HL-60 (cell line): ENCODE measurements at regions not wholly inside any gene's neighbourhood (a gene's known extent, or its start where the extent isn't known, plus 50 kb on each side); places are given as distances from the start of the nearest gene placed in this dataset.

Experiments used
- POLR2AphosphoS5 ChIP-seq: IDR thresholded peaks from 2 replicates; pipeline ENCODE4 v1.6.1; 2012; ENCODE audit warnings: low read depth
- TF ChIP-seq, protein P1 (sequence below): IDR thresholded peaks from 2 replicates; pipeline ENCODE4 v1.6.1; 2012; ENCODE audit warnings: low read depth; ENCODE audit not compliant: insufficient replicate concordance
- TF ChIP-seq, protein P2 (sequence below): IDR thresholded peaks from one replicate; pipeline ENCODE4 v1.5.1; 2011; ENCODE audit warnings: low read length, control low read depth, inconsistent platforms; ENCODE audit not compliant: insufficient read depth

DNA sequence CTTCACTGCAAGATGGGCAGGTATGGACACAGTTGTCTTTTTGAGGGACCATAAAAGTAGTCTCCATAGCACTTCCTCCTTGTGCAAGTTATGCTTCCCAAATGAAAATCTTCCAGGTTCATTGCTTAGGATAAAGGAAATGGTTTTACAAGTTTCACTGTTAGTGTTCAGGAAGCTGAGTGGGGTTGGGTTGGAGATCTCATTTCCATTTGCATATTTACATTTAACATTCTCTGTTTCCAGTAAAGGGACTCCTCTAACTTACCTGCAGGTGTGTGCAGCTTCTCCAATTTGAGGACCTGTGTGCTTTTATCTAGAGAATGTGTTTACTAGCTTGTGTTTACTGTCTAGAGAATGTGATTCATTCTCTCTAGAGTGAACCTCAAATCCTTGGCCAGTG, 141.3 kb upstream of the POU2AF2 start:
- TF ChIP-seq, protein P1, sequence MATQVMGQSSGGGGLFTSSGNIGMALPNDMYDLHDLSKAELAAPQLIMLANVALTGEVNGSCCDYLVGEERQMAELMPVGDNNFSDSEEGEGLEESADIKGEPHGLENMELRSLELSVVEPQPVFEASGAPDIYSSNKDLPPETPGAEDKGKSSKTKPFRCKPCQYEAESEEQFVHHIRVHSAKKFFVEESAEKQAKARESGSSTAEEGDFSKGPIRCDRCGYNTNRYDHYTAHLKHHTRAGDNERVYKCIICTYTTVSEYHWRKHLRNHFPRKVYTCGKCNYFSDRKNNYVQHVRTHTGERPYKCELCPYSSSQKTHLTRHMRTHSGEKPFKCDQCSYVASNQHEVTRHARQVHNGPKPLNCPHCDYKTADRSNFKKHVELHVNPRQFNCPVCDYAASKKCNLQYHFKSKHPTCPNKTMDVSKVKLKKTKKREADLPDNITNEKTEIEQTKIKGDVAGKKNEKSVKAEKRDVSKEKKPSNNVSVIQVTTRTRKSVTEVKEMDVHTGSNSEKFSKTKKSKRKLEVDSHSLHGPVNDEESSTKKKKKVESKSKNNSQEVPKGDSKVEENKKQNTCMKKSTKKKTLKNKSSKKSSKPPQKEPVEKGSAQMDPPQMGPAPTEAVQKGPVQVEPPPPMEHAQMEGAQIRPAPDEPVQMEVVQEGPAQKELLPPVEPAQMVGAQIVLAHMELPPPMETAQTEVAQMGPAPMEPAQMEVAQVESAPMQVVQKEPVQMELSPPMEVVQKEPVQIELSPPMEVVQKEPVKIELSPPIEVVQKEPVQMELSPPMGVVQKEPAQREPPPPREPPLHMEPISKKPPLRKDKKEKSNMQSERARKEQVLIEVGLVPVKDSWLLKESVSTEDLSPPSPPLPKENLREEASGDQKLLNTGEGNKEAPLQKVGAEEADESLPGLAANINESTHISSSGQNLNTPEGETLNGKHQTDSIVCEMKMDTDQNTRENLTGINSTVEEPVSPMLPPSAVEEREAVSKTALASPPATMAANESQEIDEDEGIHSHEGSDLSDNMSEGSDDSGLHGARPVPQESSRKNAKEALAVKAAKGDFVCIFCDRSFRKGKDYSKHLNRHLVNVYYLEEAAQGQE = no peak
- no peak for TF ChIP-seq POLR2AphosphoS5
- TF ChIP-seq, protein P2, sequence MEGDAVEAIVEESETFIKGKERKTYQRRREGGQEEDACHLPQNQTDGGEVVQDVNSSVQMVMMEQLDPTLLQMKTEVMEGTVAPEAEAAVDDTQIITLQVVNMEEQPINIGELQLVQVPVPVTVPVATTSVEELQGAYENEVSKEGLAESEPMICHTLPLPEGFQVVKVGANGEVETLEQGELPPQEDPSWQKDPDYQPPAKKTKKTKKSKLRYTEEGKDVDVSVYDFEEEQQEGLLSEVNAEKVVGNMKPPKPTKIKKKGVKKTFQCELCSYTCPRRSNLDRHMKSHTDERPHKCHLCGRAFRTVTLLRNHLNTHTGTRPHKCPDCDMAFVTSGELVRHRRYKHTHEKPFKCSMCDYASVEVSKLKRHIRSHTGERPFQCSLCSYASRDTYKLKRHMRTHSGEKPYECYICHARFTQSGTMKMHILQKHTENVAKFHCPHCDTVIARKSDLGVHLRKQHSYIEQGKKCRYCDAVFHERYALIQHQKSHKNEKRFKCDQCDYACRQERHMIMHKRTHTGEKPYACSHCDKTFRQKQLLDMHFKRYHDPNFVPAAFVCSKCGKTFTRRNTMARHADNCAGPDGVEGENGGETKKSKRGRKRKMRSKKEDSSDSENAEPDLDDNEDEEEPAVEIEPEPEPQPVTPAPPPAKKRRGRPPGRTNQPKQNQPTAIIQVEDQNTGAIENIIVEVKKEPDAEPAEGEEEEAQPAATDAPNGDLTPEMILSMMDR = no peak
